RWPE2 (cell line): ENCODE measurements at regions not wholly inside any gene's neighbourhood (a gene's known extent, or its start where the extent isn't known, plus 50 kb on each side); places are given as distances from the start of the nearest gene placed in this dataset.

Source experiments
- ATAC-seq: fragments of 200-7000 bp; cut with Tn5 transposase; 3 replicates; pipeline ENCODE4 v1.9.1; 2021; ENCODE audit warnings: low read depth
- DNase-seq: peaks from one replicate; pipeline ENCODE4 v3.0.0-alpha.2; 2020; ENCODE audit warnings: low spot score
- H3K27ac ChIP-seq: fragments of 450-650 bp; 2 replicates; pipeline ENCODE4 v1.5.1; 2017; ENCODE audit warnings: mild to moderate bottlenecking; ENCODE audit not compliant: poor library complexity, severe bottlenecking
- H3K27me3 ChIP-seq: fragments of 250-450 bp; sonication (Bioruptor Pico); 2 replicates; pipeline ENCODE4 v1.5.1; 2021; ENCODE audit warnings: mild to moderate bottlenecking, moderate library complexity; ENCODE audit not compliant: insufficient read depth, poor library complexity, severe bottlenecking
- H3K36me3 ChIP-seq: fragments of 250-450 bp; sonication (Bioruptor Pico); 2 replicates; pipeline ENCODE4 v1.5.1; 2020; ENCODE audit warnings: low read depth, mild to moderate bottlenecking, moderate library complexity
- H3K4me1 ChIP-seq: fragments of 250-450 bp; sonication (Bioruptor Pico); 2 replicates; pipeline ENCODE4 v1.5.1; 2021; ENCODE audit warnings: mild to moderate bottlenecking, moderate library complexity; ENCODE audit not compliant: insufficient read depth, poor library complexity, severe bottlenecking
- H3K4me3 ChIP-seq: fragments of 250-450 bp; sonication (Bioruptor Pico); 2 replicates; pipeline ENCODE4 v1.5.1; 2021; ENCODE audit warnings: mild to moderate bottlenecking, moderate library complexity; ENCODE audit not compliant: severe bottlenecking
- H3K9me3 ChIP-seq: fragments of 250-450 bp; sonication (Bioruptor Pico); 2 replicates; pipeline ENCODE4 v1.5.1; 2021; ENCODE audit warnings: mild to moderate bottlenecking, moderate library complexity; ENCODE audit not compliant: severe bottlenecking
- CTCF ChIP-seq: fragments of 450-650 bp; IDR thresholded peaks from one replicate; pipeline ENCODE4 v1.5.1; 2017; ENCODE audit warnings: mild to moderate bottlenecking, moderate library complexity; ENCODE audit not compliant: poor library complexity, severe bottlenecking

GRCh38 chr12:95397571-95397970 is 76.4 kb upstream of the METAP2 start:
- Histone ChIP-seq H3K4me3 (no peak overlapping the region), H3K27ac (no peak overlapping the region), H3K36me3 (no peaks in the 10 kb centered on the region), H3K4me1 (peaks cover 15% of the 10 kb centered on the region), H3K9me3 (peaks cover 6% of the 10 kb centered on the region), H3K27me3 (no peaks in the 10 kb centered on the region)
- DNase-seq (no peak), ATAC-seq (peak; percentile 72)
- TF ChIP-seq CTCF, result no peak

DNA sequence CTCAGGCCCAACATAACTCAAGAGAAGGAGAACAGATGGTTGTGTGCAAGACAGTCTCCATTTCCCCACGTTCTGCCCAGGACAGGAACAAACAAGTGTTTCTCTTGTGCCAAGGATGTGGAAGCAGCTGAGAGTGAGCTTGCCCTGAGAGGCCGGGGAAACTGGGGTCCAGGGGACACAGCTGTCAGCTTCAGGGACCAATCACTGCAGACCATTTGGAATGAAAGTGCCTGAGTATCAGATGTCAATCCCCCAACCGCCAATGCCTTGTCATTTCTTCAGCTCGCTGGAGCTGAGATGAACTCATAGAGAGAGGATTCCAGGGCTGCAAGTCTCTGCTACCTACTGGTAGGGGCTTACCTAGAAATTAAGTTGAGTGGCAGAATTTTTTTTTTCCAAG is 71.9 kb upstream of the METAP2 start:
- no peaks in the 10 kb centered on the region for H3K27me3 ChIP-seq
- no peaks in the 10 kb centered on the region for H3K36me3 ChIP-seq
- H3K4me1 ChIP-seq, result peaks cover 9% of the 10 kb centered on the region
- ATAC-seq (no peak), DNase-seq (no peak)
- no peak overlapping the region for H3K27ac ChIP-seq
- no peak for TF ChIP-seq CTCF
- H3K9me3 ChIP-seq, result no peaks in the 10 kb centered on the region
- H3K4me3 ChIP-seq, result no peak overlapping the region

- TF ChIP-seq CTCF, result no peak
- H3K4me1 ChIP-seq, result peaks cover 4% of the 10 kb centered on the region
- DNase-seq (no peak), ATAC-seq (no peak)
- H3K4me3 ChIP-seq, result no peak overlapping the region
- no peaks in the 10 kb centered on the region for H3K36me3 ChIP-seq
- H3K27ac ChIP-seq, result no peak overlapping the region
- H3K27me3 ChIP-seq, result no peaks in the 10 kb centered on the region
- no peaks in the 10 kb centered on the region for H3K9me3 ChIP-seq
Measured at GRCh38 chr12:95408201-95408600, 65.8 kb upstream of the METAP2 start.

DNA sequence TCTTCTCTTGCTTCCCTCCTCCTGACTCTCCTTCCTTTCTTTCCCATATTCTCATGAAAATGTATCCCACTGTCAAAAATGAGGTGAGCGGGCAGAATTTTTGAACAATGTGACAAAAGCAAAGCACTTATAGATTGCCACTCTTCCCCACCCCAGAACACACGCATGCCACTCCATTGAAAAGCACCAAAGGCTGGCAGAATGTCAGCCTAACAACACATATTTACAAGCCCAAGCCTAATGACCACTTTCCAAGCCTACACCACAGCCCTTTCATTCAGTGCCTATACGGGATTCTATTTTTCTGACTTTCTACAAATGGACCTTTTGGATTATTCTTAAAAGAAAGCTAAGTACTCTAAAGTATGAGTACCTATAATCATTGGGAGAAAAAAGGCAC is 62.9 kb upstream of the METAP2 start:
- Histone ChIP-seq H3K27ac (no peak overlapping the region), H3K9me3 (no peaks in the 10 kb centered on the region), H3K27me3 (no peaks in the 10 kb centered on the region), H3K4me1 (peaks cover 4% of the 10 kb centered on the region), H3K36me3 (no peaks in the 10 kb centered on the region), H3K4me3 (no peak overlapping the region)
- DNase-seq (no peak), ATAC-seq (no peak)
- TF ChIP-seq CTCF, result no peak

DNA sequence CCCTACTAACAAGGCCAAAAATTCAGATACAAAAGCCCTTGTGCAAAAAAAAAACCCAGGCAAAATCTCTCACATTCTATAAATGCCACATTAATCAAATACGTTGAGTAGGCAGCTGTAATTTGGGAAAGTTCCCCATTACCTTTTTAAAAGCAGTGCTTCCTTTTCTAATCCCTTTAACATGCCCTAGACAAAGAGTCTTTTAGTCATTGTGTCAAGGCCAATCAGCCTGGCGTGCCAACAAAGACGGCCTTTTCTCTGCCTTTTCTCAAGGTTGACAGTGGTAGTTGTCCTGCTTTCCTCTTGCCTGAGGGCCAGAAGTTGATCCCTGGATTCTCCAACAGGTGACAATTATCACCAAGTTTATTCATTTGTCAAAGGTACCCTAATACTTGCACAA is 62.5 kb upstream of the METAP2 start:
- H3K9me3 ChIP-seq, result no peaks in the 10 kb centered on the region
- H3K4me1 ChIP-seq, result peaks cover 4% of the 10 kb centered on the region
- H3K27me3 ChIP-seq, result no peaks in the 10 kb centered on the region
- no peak for TF ChIP-seq CTCF
- no peak overlapping the region for H3K27ac ChIP-seq
- DNase-seq (no peak), ATAC-seq (no peak)
- H3K36me3 ChIP-seq, result no peaks in the 10 kb centered on the region
- no peak overlapping the region for H3K4me3 ChIP-seq
